IMR-90 (cell line): ENCODE measurements at regions not wholly inside any gene's neighbourhood (a gene's known extent, or its start where the extent isn't known, plus 50 kb on each side); places are given as distances from the start of the nearest gene placed in this dataset.

Experiments
- ATAC-seq: fragments of 200-7000 bp; cut with Tn5 transposase; 2 replicates; pipeline ENCODE4 v1.9.1; 2020; ENCODE audit warnings: low read depth, mild to moderate bottlenecking, moderate library complexity
- BruUV-seq: library from RNA; stranded (reverse); fragments of 400-500 nt; replicated peaks from 2 replicates; lab custom pipeline; 2021; lab: Mats Ljungman, UMichigan
- CTCF ChIA-PET: fragments of 300-600 bp; formaldehyde crosslinking; extraction: SDS; loops from one replicate; lab custom pipeline; 2021; ENCODE audit warnings: antibody characterized with exemption; lab: Yijun Ruan, JAX
- POLR2A ChIA-PET: fragments of 300-600 bp; sonication (Branson Sonifier 250); formaldehyde crosslinking; loops from one replicate; lab custom pipeline; 2022; ENCODE audit warnings: antibody characterized with exemption; ENCODE audit not compliant: unreplicated experiment; lab: Charles Lee
- DNase-seq: peaks from one replicate; pipeline ENCODE4 v3.0.0; 2013
- H2AFZ ChIP-seq: replicated peaks from 2 replicates; pipeline ENCODE3; 2013; ENCODE audit warnings: low read length, mild to moderate bottlenecking; ENCODE audit not compliant: poor library complexity
- H2AK5ac ChIP-seq: 2 replicates; pipeline ENCODE4 v1.6.1; 2013; ENCODE audit warnings: low read depth, low read length, inconsistent platforms
- H2AK9ac ChIP-seq: replicated peaks from 2 replicates; pipeline ENCODE3; 2013; ENCODE audit warnings: mild to moderate bottlenecking, low read depth, low read length, moderate library complexity; ENCODE audit not compliant: poor library complexity
- H2BK120ac ChIP-seq: 2 replicates; pipeline ENCODE4 v1.6.1; 2013; ENCODE audit warnings: low read depth, low read length, inconsistent platforms
- H2BK15ac ChIP-seq: 3 replicates; pipeline ENCODE4 v1.6.1; 2013; ENCODE audit warnings: low read depth, low read length, inconsistent platforms
- H2BK20ac ChIP-seq: 2 replicates; pipeline ENCODE4 v1.6.1; 2013; ENCODE audit warnings: low read depth, mild to moderate bottlenecking, inconsistent platforms, low read length, moderate library complexity
- H2BK5ac ChIP-seq: 2 replicates; pipeline ENCODE4 v1.6.1; 2013; ENCODE audit warnings: mild to moderate bottlenecking, low read depth, low read length, inconsistent platforms; ENCODE audit not compliant: poor library complexity, severe bottlenecking
- H3K14ac ChIP-seq: replicated peaks from 2 replicates; pipeline ENCODE4 v1.6.1; 2013; ENCODE audit warnings: low read depth, low read length, inconsistent platforms
- H3K18ac ChIP-seq: 2 replicates; pipeline ENCODE4 v1.6.1; 2013; ENCODE audit warnings: low read depth, low read length, control low read depth
- H3K23ac ChIP-seq: 2 replicates; pipeline ENCODE4 v1.6.1; 2013; ENCODE audit warnings: low read depth, low read length, inconsistent platforms
- H3K27ac ChIP-seq: 2 replicates; pipeline ENCODE4 v1.5.1; 2013; ENCODE audit warnings: mild to moderate bottlenecking, control low read depth, low read length; ENCODE audit not compliant: insufficient read depth
- H3K27me3 ChIP-seq: 2 replicates; pipeline ENCODE4 v1.6.1; 2013; ENCODE audit warnings: low read length; ENCODE audit not compliant: control insufficient read depth, insufficient read depth
- H3K36me3 ChIP-seq: 2 replicates; pipeline ENCODE4 v1.6.1; 2013; ENCODE audit warnings: low read length, mixed read lengths; ENCODE audit not compliant: control insufficient read depth, insufficient read depth
- H3K4ac ChIP-seq: 2 replicates; pipeline ENCODE4 v1.6.1; 2013; ENCODE audit warnings: low read depth, low read length, inconsistent platforms
- H3K4me1 ChIP-seq: 2 replicates; pipeline ENCODE4 v1.6.1; 2013; ENCODE audit warnings: low read length, mixed read lengths; ENCODE audit not compliant: control insufficient read depth, insufficient read depth
- H3K4me2 ChIP-seq: 2 replicates; pipeline ENCODE4 v1.6.1; 2013; ENCODE audit warnings: low read depth, mild to moderate bottlenecking, control low read depth, low read length, moderate library complexity
- H3K4me3 ChIP-seq: 2 replicates; pipeline ENCODE4 v1.5.1; 2013; ENCODE audit warnings: low read depth, mild to moderate bottlenecking, control low read depth, low read length, moderate library complexity; ENCODE audit not compliant: insufficient read depth
- H3K56ac ChIP-seq: 2 replicates; pipeline ENCODE4 v1.6.1; 2013; ENCODE audit warnings: low read length, inconsistent platforms; ENCODE audit not compliant: insufficient read depth; ENCODE audit errors: extremely low read depth
- H3K79me1 ChIP-seq, 2 experiments: 2 replicates each; pipeline ENCODE4 v1.6.1; 2013; ENCODE audit warnings: low read length in 2 of 2, inconsistent platforms in 1 of 2, low read depth in 1 of 2
- H3K9ac ChIP-seq: 2 replicates; pipeline ENCODE4 v1.6.1; 2013; ENCODE audit warnings: low read depth, low read length, control low read depth
- H3K9me1 ChIP-seq: 2 replicates; pipeline ENCODE4 v1.6.1; 2013; ENCODE audit warnings: low read length, inconsistent platforms; ENCODE audit not compliant: insufficient read depth
- H3K9me3 ChIP-seq: 2 replicates; pipeline ENCODE4 v1.6.1; 2013; ENCODE audit warnings: low read length; ENCODE audit not compliant: control insufficient read depth, insufficient read depth
- H4K20me1 ChIP-seq: 2 replicates; pipeline ENCODE4 v1.6.1; 2013; ENCODE audit warnings: low read length, inconsistent platforms; ENCODE audit not compliant: insufficient read depth
- H4K5ac ChIP-seq: 2 replicates; pipeline ENCODE4 v1.6.1; 2013; ENCODE audit warnings: mild to moderate bottlenecking, low read depth, low read length, control low read depth
- H4K8ac ChIP-seq, 2 experiments: 2 replicates each; pipeline ENCODE4 v1.6.1; 2013; ENCODE audit warnings: low read depth in 2 of 2, low read length in 2 of 2, control low read depth in 1 of 2, inconsistent platforms in 1 of 2
- H4K91ac ChIP-seq: 2 replicates; pipeline ENCODE4 v1.6.1; 2013; ENCODE audit warnings: low read depth, low read length, inconsistent platforms; ENCODE audit not compliant: insufficient read depth
- BHLHE40 ChIP-seq: fragments of 150-350 bp; IDR thresholded peaks from 2 replicates; pipeline ENCODE4 v1.6.1; 2016; ENCODE audit warnings: mild to moderate bottlenecking, low read depth, low read length
- CEBPB ChIP-seq: IDR thresholded peaks from 2 replicates; pipeline ENCODE4 v1.6.1; 2012; ENCODE audit warnings: low read depth, low read length, improper control_type of control experiment
- CHD1 ChIP-seq: IDR thresholded peaks from 2 replicates; pipeline ENCODE4 v1.6.1; 2012; ENCODE audit warnings: low read depth, low read length, improper control_type of control experiment
- CTCF ChIP-seq: conservative IDR thresholded peaks from 2 replicates; pipeline ENCODE4 v1.5.1; 2012; ENCODE audit warnings: mild to moderate bottlenecking, low read depth, low read length, improper control_type of control experiment
- ELK1 ChIP-seq: fragments of 150-350 bp; IDR thresholded peaks from 2 replicates; pipeline ENCODE4 v1.6.1; 2016; ENCODE audit warnings: low read depth, mild to moderate bottlenecking, low read length, moderate library complexity, borderline replicate concordance
- FOS ChIP-seq: fragments of 150-350 bp; IDR thresholded peaks from 2 replicates; pipeline ENCODE4 v1.6.1; 2016; ENCODE audit warnings: low read depth, low read length
- MAFK ChIP-seq: IDR thresholded peaks from 2 replicates; pipeline ENCODE4 v1.6.1; 2012; ENCODE audit warnings: low read depth, low read length, improper control_type of control experiment
- MAZ ChIP-seq: IDR thresholded peaks from 2 replicates; pipeline ENCODE4 v1.6.1; 2012; ENCODE audit warnings: low read depth, mild to moderate bottlenecking, low read length, improper control_type of control experiment, moderate library complexity, borderline replicate concordance
- MXI1 ChIP-seq: IDR thresholded peaks from 2 replicates; pipeline ENCODE4 v1.6.1; 2012; ENCODE audit warnings: low read depth, mild to moderate bottlenecking, low read length, moderate library complexity, borderline replicate concordance
- NFE2L2 ChIP-seq: fragments of 150-350 bp; IDR thresholded peaks from 2 replicates; pipeline ENCODE4 v1.6.1; 2016; ENCODE audit warnings: low read depth, mild to moderate bottlenecking, low read length
- POLR2A ChIP-seq: IDR thresholded peaks from 2 replicates; pipeline ENCODE4 v1.6.1; 2012; ENCODE audit warnings: mild to moderate bottlenecking, low read depth, low read length
- RAD21 ChIP-seq: IDR thresholded peaks from 2 replicates; pipeline ENCODE4 v1.6.1; 2012; ENCODE audit warnings: low read length, improper control_type of control experiment
- RCOR1 ChIP-seq: IDR thresholded peaks from 2 replicates; pipeline ENCODE4 v1.6.1; 2012; ENCODE audit warnings: mild to moderate bottlenecking, low read length, improper control_type of control experiment; ENCODE audit not compliant: insufficient replicate concordance
- RFX5 ChIP-seq: IDR thresholded peaks from 2 replicates; pipeline ENCODE4 v1.8.0; 2012; ENCODE audit warnings: low read depth, mild to moderate bottlenecking, low read length, moderate library complexity
- SMC3 ChIP-seq: fragments of 150-350 bp; IDR thresholded peaks from 2 replicates; pipeline ENCODE4 v1.6.1; 2016; ENCODE audit warnings: low read depth, mild to moderate bottlenecking, antibody characterized with exemption, low read length, moderate library complexity
- USF2 ChIP-seq: fragments of 150-350 bp; IDR thresholded peaks from 2 replicates; pipeline ENCODE4 v1.6.1; 2017; ENCODE audit warnings: mild to moderate bottlenecking, antibody characterized with exemption, low read length, low read depth
- WGBS, 2 experiments: methylation state at CpG; one replicate each; pipeline versions ENCODE4 v1.1.5 to v1.1.7; 2013; ENCODE audit warnings: missing lambda C conversion rate in 2 of 2; ENCODE audit not compliant: insufficient read length in 1 of 2; ENCODE audit errors: extremely low coverage in 2 of 2; 5-methylcytosine and 5-hydroxymethylcytosine counted together
- dilution Hi-C: fragments of 300-500 bp; cut with HindIII; formaldehyde crosslinking; loops from one replicate; pipeline ENCODE4 v1.14.3; 2018; ENCODE audit warnings: low sequenced_read_pairs; ENCODE audit not compliant: unreplicated experiment
- in situ Hi-C: fragments of 300-500 bp; cut with MboI; formaldehyde crosslinking; loops from 3 replicates; pipeline ENCODE4 v1.14.3; 2019; ENCODE audit warnings: low sequenced_read_pairs, inconsistent platforms, mixed read lengths
- intact Hi-C: fragments of 100-400 bp; cut with micrococcal nuclease; formaldehyde crosslinking; loops from 2 replicates; pipeline ENCODE4 v1.10.0; 2022

- no peak overlapping the region for H4K8ac ChIP-seq
- H3K36me3 ChIP-seq, result no peaks in the 10 kb centered on the region
- H2AK5ac ChIP-seq, result no peak overlapping the region
- peak; percentile 57 for DNase-seq
- H3K4me2 ChIP-seq, result no peak overlapping the region
- BruUV-seq, result no TSS peak
- no peak overlapping the region for H4K91ac ChIP-seq
- no peak overlapping the region for H2AK9ac ChIP-seq
- no peak overlapping the region for H2BK120ac ChIP-seq
- no peak overlapping the region for H2BK20ac ChIP-seq
- in situ Hi-C loops, result no loop called here
- POLR2A ChIA-PET, result no interaction called here
- H2BK15ac ChIP-seq, result no peak overlapping the region
- H3K9ac ChIP-seq, result no peak overlapping the region
- H3K56ac ChIP-seq, result no peak overlapping the region
- H3K4me3 ChIP-seq, result no peak overlapping the region
- H4K20me1 ChIP-seq, result no peaks in the 10 kb centered on the region
- 0 out of 2 replicates have a peak, but pooled peaks cover 4% of the 10 kb centered on the region for H3K4me1 ChIP-seq
- no CpG with 5 or more reads among the region's 2 CpGs for WGBS, 2 experiments
- H3K18ac ChIP-seq, result no peak overlapping the region
- H3K4ac ChIP-seq, result no peak overlapping the region
- no peak overlapping the region for H3K27ac ChIP-seq
- intact Hi-C loops, result no loop called here
- H3K23ac ChIP-seq, result no peak overlapping the region
- ATAC-seq, result peak; percentile 19
- H3K9me1 ChIP-seq, result no peaks in the 10 kb centered on the region
- no peak overlapping the region for H4K5ac ChIP-seq
- H2BK5ac ChIP-seq, result no peak overlapping the region
- no peak overlapping the region for H3K14ac ChIP-seq
- no peaks in the 10 kb centered on the region for H3K79me1 ChIP-seq
- CTCF ChIA-PET, result interaction anchor here (0.7 kb wide), 1 partner anchor 15 kb away, joined by 3 read pairs; no protein-coding TSS in a partner anchor
- TF ChIP-seq FOS, result no peak
- no peak for TF ChIP-seq CEBPB
- TF ChIP-seq ELK1, result no peak
- no peak for TF ChIP-seq CTCF
- TF ChIP-seq RAD21, result no peak
- TF ChIP-seq MAZ, result no peak
- no peak for TF ChIP-seq MXI1
- no peak for TF ChIP-seq SMC3
- TF ChIP-seq NFE2L2, result no peak
- TF ChIP-seq BHLHE40, result no peak
- no peak for TF ChIP-seq CHD1
- no peak for TF ChIP-seq MAFK
- no peak for TF ChIP-seq RFX5
- TF ChIP-seq POLR2A, result no peak
- TF ChIP-seq USF2, result no peak
- no peak for TF ChIP-seq RCOR1
- H2AFZ ChIP-seq, result no peak overlapping the region
- H3K27me3 ChIP-seq, result no peaks in the 10 kb centered on the region
- dilution Hi-C loops, result no loop called here
- no peaks in the 10 kb centered on the region for H3K9me3 ChIP-seq
These were observed 115.1 kb downstream of the NAB1 start for GRCh38 chr2:190763901-190764514.
